GM19463 (cell line): ENCODE measurements at regions not wholly inside any gene's neighbourhood (a gene's known extent, or its start where the extent isn't known, plus 50 kb on each side); places are given as distances from the start of the nearest gene placed in this dataset.

Experiments
- ATAC-seq: cut with Tn5 transposase; IDR thresholded peaks from one replicate; pipeline ENCODE4 v1.9.1; 2021; ENCODE audit warnings: mild to moderate bottlenecking, moderate library complexity; ENCODE audit not compliant: unreplicated experiment

- ATAC-seq = no peak
These were observed 142.4 kb downstream of the DDX1 start for GRCh38 chr2:15733867-15734673.

DNA sequence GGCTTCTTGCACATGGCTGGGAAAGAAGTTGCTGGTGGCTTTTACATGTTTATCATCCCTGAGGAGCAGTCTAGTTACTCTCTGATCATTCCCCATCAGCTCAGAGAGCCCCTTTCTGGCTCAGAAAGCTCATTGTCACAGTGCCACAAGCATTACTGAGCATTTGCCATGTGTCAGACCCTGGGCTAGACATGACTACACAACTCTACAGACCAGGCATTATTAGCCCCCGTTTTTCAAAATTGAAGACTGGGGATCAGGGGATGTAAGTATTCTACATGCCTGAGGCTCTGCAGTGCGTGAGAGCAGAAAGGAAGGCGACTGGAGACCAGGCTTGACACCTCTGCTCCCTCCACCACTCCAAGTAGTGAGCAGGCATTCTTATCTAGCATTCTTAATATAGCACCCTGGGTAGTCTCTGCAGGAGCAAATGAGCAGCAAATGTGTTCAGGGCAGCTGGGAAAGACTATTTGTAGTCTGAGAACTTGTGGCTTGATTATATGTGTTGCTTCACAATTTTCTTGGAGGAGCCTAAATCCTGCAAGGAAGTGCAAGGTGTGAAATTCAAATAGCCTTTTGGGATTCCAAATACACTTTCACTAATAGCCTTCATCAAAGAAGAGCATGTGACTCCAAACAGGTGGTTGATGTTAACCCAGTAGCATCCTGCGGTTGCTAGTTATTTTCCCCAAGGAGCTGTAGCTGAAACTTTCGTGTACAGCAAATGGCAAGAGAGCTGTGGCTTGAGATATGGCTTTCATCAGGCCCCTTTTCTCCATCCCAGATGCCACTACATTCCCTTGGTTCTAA, 143.2 kb downstream of the DDX1 start:
- ATAC-seq = no peak

DNA sequence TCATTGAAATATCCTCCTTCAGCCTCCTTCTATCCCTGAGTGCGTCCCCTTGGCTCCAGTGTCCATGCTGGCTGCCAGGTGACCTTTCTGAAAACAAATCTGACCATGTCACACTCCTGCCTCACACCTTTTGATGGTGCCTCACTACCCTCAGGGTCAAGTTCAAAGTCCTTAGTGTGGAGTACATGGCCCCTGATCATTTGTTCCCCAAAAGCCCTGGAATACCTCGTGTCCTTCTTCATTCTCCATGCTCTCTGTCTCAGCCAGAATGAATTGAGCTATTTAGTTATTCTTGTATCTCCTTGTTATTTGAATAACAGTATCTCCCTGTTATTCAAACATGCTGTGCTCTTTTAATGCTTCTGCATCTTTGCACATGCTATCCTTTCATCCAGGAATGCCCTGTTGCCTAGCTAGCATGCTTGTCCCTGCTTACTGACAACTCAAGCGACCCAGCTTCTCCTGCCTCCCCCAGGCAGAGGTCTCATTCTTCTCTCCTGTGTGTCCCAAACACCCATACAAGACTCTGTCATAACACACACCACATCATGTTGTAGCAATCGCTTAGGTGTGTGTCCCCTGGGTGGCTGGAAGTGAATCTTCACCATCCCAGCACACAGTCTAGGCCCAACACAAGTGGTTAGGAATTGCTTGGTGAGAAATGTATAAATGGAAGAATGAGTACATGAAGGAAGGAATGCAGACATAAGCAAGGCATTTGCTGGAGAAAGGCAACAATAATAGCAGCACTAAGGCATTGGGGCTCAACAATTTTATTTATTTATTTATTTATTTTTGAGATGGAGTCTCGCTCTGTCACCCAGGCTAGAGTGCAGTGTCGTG, 144.0 kb downstream of the DDX1 start:
- ATAC-seq = no peak

- no peak for ATAC-seq
These were observed 144.9 kb downstream of the DDX1 start for GRCh38 chr2:15736396-15737180.

DNA sequence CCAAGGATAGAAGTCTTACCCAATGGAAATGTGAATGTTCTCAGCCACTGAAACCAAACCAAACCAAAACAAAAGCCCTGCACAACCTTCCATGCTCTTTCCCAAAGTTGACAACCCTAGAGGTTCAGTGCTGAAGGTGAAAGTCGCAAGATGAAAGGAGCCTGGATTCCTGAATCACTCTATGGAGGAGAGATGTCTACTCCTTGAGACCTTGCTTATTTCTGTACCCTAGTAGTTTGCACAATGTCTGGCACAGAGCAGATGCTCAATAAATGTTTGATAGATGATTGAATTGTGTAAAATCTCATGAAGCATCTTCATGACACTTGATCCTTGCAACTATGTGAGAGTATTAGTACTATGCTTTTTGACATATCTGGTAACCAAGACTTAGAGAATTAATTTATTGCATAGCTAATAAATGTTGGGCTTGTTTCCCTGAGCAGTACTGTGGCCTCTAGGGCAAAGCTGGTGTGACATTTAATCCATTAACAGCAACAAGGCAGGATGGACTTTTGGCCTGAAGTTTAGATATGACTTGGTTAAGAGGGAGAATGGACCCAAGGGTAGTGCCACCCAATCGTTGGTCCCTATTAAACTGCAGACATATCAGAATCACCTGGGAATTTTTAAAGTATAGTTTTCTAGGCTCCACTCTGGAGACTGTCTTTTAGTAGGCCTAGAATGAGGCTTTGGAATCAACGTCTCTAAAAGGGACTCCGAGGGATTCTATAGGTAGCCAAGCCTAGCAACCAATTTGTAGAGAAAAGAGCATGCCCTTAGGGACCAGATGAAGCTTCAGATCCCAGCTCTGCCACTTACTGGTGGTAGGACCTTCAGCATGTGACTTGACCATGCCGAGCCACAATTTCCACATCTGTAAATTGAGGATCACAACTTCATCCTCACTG, 145.9 kb downstream of the DDX1 start:
- ATAC-seq = no peak

DNA sequence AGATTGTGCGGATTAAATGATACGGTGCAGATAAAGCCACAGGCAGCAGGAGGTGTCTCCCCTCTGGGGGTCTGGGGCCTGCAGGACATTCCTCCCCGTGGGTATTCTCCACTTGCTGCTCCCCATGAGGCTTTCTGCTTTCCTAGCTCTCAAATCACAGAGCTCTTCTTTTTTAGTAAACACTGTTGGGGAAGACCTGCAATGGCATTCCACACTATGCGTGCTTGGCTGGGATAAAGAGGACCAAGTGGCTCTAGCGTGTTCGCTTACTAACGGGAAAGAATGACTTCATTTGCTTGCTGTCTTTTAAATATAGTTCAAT, 146.5 kb downstream of the DDX1 start:
- no peak for ATAC-seq

DNA sequence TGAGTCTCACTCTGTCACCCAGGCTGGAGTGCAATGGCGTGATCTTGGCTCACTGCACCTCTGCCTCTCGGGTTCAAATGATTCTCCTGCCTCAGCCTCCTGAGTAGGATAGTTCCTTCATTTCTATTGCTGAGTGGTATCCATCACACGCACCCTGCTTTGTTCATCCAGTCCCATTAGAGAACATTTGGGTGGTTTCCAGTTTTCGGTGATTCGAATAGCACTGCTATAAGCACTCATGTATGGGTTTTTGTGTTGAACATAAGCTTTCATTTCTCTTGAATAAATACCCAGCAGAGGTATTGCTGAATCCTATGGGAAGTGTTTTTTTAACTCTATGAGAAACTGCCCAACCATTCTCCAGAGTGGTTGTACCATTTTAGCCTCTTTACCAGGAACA, 147.3 kb downstream of the DDX1 start:
- ATAC-seq = no peak

- ATAC-seq = no peak
These were observed 153.2 kb downstream of the DDX1 start for GRCh38 chr2:15744820-15745219.

DNA sequence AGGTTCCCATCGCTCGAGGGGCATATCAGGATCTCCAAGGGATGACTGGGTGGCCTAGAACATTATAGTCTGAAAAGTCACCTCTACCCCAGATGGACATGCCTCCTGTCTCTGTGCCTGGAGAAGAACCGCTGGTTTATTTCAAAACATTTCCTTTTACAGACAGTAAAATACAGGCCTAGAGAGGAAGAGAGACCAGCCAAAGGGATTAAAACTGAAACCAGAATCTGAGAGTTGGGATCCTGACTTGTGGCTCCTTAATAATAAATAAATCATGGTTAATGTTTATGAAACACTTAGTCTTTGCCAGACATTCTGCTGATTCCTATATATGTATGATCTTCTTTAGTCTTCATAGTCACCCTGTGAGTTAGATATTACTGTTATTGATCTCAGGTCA, 153.7 kb downstream of the DDX1 start:
- ATAC-seq = no peak

DNA sequence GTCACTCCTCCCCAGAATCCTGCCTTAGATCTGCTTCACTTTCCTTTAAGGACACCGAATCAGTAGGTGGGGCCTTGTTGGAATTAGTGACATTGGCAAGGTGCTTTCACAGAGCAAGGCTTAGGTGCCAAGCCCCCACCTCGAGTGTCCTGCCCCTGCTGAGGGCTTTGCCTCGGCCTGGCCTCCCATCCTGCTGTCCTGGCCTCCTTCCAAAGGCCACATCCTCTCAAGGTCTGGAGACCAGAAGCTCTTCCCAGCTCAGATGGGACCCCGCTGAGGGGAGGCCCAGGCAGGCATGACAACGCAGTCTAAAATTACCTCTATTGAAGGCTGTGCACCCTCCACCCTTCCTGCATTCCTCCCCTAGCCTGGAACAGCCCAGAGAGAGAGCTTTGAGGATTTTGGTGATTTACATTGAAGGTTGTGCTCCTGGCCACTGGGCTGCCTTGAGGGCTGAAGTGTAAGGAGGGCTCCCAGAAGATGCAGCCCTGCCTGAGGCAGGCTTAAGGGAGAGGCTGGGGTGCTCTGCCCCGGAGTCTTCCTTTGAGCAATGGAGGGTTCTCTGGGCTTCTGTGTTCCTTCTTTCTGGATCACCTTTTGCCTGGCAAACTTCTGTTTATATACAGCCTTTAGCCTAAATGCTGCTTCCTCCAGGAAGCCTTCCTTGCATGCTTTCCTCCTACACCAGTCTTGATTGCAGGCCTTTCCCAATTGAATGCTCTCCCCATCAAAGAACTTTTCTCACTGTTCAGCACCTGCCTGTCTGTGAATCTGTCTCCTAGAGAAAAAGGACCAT, 154.4 kb downstream of the DDX1 start:
- no peak for ATAC-seq

GRCh38 chr2:15746703-15747550, 155.3 kb downstream of the DDX1 start:
- no peak for ATAC-seq

GRCh38 chr2:15747603-15748471, 156.2 kb downstream of the DDX1 start:
- no peak for ATAC-seq

- ATAC-seq = no peak
These were observed 157.2 kb downstream of the DDX1 start for GRCh38 chr2:15748736-15749323.

DNA sequence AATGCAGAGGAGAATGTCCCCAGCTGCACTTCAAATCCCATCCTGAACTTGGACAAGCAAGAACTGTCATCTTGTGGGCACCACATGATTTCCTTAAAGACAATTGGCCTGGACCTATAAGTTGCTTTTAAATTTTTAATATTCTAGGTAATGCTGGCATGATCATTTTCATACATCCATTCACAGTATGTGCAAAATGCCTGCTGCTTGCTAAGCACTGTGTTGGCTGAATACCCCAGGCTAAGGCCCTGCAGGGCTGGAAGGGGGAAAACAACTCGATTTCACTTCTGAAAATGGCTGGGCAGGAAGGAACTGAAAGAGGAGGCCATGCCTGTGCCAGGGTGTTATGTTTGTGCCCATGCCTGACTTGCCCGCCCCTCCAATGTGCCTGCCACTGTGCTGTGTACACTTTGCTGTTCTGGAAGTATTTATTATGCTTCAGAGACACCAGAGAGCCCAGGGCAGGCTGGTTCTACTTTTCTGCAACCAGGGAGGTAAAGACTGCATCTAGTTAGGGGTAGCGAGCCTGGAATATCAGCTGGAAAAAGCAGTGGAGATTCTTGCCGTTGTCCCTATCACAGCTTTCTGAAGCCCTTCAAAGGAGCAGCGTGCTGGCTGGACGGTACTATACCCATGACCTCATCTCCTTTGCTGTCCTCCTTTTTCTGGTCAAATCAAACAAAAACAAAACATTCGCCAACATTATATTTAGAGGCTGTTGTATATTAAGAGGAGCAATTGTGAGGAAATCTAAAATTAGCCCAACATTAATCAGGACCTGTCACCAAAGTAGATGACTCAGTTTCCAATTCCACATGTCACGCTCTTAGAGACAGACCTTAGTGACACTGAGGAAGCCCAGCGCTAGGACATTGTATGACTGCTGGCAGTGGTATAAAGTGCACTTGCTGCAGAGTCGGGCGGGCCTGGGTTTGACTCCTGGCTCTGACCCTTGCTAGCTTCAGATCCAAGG, 158.1 kb downstream of the DDX1 start:
- ATAC-seq = no peak

DNA sequence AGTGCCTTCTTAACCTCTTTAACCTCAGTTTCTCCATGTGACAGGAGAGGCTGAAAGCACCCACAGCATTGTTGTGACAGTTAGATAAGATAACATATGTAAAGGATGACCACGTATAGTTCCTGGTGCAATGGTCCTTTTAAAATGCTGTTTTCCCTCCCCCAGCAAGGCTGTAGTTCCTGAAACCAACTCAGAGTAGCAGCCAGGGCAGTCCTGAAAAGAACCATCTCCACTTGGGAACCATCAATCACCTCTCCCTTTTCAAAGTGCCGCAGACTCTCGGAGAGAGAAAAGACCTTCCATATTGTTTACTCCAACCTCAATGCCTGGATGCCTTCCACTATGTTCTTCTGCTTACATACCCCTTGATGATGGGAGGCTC, 158.8 kb downstream of the DDX1 start:
- ATAC-seq = no peak
